ENCODE measurements at regions not wholly inside any gene's neighbourhood (a gene's known extent, or its start where the extent isn't known, plus 50 kb on each side); places are given as distances from the start of the nearest gene placed in this dataset.

- Mint-ChIP-seq H3K27ac (ENCODE audit: unreplicated experiment) (peak overlapping the region; percentile 39), H3K36me3 (ENCODE audit: low read depth) (no peaks in the 10 kb centered on the region), H3K27me3 (ENCODE audit: low read depth) (no peaks in the 10 kb centered on the region), H3K4me3 (ENCODE audit: unreplicated experiment) (no peak overlapping the region), H3K4me1 (ENCODE audit: low read depth) (peaks cover 18% of the 10 kb centered on the region), H3K9me3 (ENCODE audit: low read depth) (no peaks in the 10 kb centered on the region)
- no peak for DNase-seq (ENCODE audit: low spot score)
- no peak for TF ChIP-seq CTCF (IDR thresholded peaks at IDR 0.05)
Measured at GRCh38 chr9:99433095-99433494, 211.0 kb downstream of the SEC61B start.

- H3K36me3 Mint-ChIP-seq (ENCODE audit: low read depth): no peaks in the 10 kb centered on the region
- no peak overlapping the region for H3K4me3 Mint-ChIP-seq (ENCODE audit: unreplicated experiment)
- no peak for DNase-seq (ENCODE audit: low spot score)
- TF ChIP-seq CTCF (IDR thresholded peaks at IDR 0.05): no peak
- H3K4me1 Mint-ChIP-seq (ENCODE audit: low read depth): peaks cover 18% of the 10 kb centered on the region
- no peaks in the 10 kb centered on the region for H3K27me3 Mint-ChIP-seq (ENCODE audit: low read depth)
- peak overlapping the region; percentile 38 for H3K27ac Mint-ChIP-seq (ENCODE audit: unreplicated experiment)
- H3K9me3 Mint-ChIP-seq (ENCODE audit: low read depth): no peaks in the 10 kb centered on the region
Measured at GRCh38 chr9:99433555-99433954, 211.5 kb downstream of the SEC61B start.

GRCh38 chr9:99436616-99437015, 214.5 kb downstream of the SEC61B start:
- no peak overlapping the region for H3K4me3 Mint-ChIP-seq (ENCODE audit: unreplicated experiment)
- H3K36me3 Mint-ChIP-seq (ENCODE audit: low read depth): no peaks in the 10 kb centered on the region
- no peaks in the 10 kb centered on the region for H3K27me3 Mint-ChIP-seq (ENCODE audit: low read depth)
- TF ChIP-seq CTCF (IDR thresholded peaks at IDR 0.05): no peak
- no peak overlapping the region for H3K27ac Mint-ChIP-seq (ENCODE audit: unreplicated experiment)
- H3K4me1 Mint-ChIP-seq (ENCODE audit: low read depth): peaks cover 20% of the 10 kb centered on the region
- DNase-seq (ENCODE audit: low spot score): no peak
- H3K9me3 Mint-ChIP-seq (ENCODE audit: low read depth): no peaks in the 10 kb centered on the region

GRCh38 chr9:99437145-99437544, 215.1 kb downstream of the SEC61B start:
- Mint-ChIP-seq H3K36me3 (ENCODE audit: low read depth) (no peaks in the 10 kb centered on the region), H3K4me1 (ENCODE audit: low read depth) (peaks cover 20% of the 10 kb centered on the region), H3K27me3 (ENCODE audit: low read depth) (no peaks in the 10 kb centered on the region), H3K4me3 (ENCODE audit: unreplicated experiment) (no peak overlapping the region), H3K9me3 (ENCODE audit: low read depth) (peaks cover 3% of the 10 kb centered on the region), H3K27ac (ENCODE audit: unreplicated experiment) (no peak overlapping the region)
- DNase-seq (ENCODE audit: low spot score): no peak
- no peak for TF ChIP-seq CTCF (IDR thresholded peaks at IDR 0.05)

- no peaks in the 10 kb centered on the region for H3K27me3 Mint-ChIP-seq (ENCODE audit: low read depth)
- TF ChIP-seq CTCF (IDR thresholded peaks at IDR 0.05): no peak
Measured at GRCh38 chr9:99438596-99438995, 216.5 kb downstream of the SEC61B start.

More at GRCh38 chr9:99438596-99438995, 216.5 kb downstream of the SEC61B start:
- no peaks in the 10 kb centered on the region for H3K36me3 Mint-ChIP-seq (ENCODE audit: low read depth)
- H3K4me1 Mint-ChIP-seq (ENCODE audit: low read depth): peaks cover 14% of the 10 kb centered on the region
- no peak for DNase-seq (ENCODE audit: low spot score)
- peaks cover 6% of the 10 kb centered on the region for H3K9me3 Mint-ChIP-seq (ENCODE audit: low read depth)
- no peak overlapping the region for H3K4me3 Mint-ChIP-seq (ENCODE audit: unreplicated experiment)
- H3K27ac Mint-ChIP-seq (ENCODE audit: unreplicated experiment): no peak overlapping the region

All from chondrocyte (in vitro differentiated cells).